Omental fat pad (tissue), 3 donors: ENCODE measurements at regions not wholly inside any gene's neighbourhood (a gene's known extent, or its start where the extent isn't known, plus 50 kb on each side); places are given as distances from the start of the nearest gene placed in this dataset.

ENCODE experiments used
- ATAC-seq: fragments of 150-250 bp; one replicate; pipeline ENCODE4 v1.9.1; 2016; ENCODE audit warnings: mild to moderate bottlenecking, moderate library complexity; ENCODE audit not compliant: low FRiP score
- DNase-seq: peaks from one replicate; pipeline ENCODE4 v3.0.0-alpha.2; 2019; ENCODE audit warnings: low spot score
- TF ChIP-seq, protein P1 (sequence below), 3 donors: fragments of 450-650 bp; IDR thresholded peaks; one replicate each; pipeline ENCODE4 v1.5.1; 2016 to 2017; ENCODE audit warnings: antibody characterized with exemption in 3 of 3, mild to moderate bottlenecking in 3 of 3, moderate library complexity in 2 of 3

- TF ChIP-seq, protein P1, sequence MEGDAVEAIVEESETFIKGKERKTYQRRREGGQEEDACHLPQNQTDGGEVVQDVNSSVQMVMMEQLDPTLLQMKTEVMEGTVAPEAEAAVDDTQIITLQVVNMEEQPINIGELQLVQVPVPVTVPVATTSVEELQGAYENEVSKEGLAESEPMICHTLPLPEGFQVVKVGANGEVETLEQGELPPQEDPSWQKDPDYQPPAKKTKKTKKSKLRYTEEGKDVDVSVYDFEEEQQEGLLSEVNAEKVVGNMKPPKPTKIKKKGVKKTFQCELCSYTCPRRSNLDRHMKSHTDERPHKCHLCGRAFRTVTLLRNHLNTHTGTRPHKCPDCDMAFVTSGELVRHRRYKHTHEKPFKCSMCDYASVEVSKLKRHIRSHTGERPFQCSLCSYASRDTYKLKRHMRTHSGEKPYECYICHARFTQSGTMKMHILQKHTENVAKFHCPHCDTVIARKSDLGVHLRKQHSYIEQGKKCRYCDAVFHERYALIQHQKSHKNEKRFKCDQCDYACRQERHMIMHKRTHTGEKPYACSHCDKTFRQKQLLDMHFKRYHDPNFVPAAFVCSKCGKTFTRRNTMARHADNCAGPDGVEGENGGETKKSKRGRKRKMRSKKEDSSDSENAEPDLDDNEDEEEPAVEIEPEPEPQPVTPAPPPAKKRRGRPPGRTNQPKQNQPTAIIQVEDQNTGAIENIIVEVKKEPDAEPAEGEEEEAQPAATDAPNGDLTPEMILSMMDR (IDR thresholded peaks at IDR 0.05): no peak
- no peak for ATAC-seq
- no peak for DNase-seq
These were observed 91.7 kb downstream of the NAV1 start for GRCh38 chr1:201630582-201630981.

GRCh38 chr1:201631037-201631436, 92.1 kb downstream of the NAV1 start:
- TF ChIP-seq, protein P1 (IDR thresholded peaks at IDR 0.05): no peak
- ATAC-seq (no peak), DNase-seq (no peak)

DNA sequence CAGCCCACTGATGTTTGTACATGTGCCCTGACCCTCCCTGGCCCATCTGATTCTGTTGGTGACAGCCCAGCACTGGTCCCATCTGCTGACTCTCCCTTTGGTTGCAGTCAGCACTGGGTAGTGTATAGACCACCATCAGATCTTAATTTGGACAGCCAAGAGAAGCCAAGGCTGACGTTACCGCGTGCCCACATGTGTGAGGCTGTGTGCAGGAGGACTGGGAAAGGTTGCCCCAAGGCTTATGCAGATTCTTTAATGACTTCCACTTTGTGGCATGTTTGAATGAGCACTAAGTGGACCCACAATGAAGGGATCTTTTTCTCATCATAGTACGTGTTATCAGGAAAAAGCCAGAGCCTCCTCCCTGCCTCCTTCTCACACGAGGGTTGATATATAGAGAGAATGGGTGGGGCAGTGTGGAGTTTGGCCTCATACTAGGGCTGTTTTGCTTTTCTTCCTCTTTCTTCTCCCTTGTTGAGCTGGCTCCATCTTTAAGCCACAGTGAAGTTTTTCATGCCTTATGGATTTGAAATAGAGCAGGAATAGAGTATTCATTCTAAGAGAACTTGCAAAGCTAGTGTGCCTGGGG, 93.5 kb downstream of the NAV1 start:
- DNase-seq (no peak), ATAC-seq (no peak)
- TF ChIP-seq, protein P1 (IDR thresholded peaks at IDR 0.05): no peak

DNA sequence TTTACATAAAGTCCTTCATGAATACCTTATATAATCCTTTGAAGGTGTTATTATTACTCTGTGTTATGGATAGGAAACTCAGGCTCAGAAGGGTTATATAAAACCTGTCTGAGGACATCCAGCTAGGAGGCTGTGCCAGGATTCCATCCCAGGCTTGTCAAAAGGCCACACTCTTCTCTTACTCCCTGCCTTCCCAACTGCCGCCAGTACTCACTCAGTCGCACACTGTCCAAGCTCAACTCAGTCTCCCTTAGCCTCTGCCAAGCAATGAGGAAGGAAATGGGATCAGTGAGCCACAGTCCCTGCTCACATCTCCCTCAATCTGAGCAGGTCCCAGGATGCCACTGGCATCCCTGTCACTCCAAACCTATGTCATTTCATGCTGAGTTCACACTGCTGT, 94.4 kb downstream of the NAV1 start:
- ATAC-seq (no peak), DNase-seq (no peak)
- TF ChIP-seq, protein P1 (IDR thresholded peaks at IDR 0.05): no peak

DNA sequence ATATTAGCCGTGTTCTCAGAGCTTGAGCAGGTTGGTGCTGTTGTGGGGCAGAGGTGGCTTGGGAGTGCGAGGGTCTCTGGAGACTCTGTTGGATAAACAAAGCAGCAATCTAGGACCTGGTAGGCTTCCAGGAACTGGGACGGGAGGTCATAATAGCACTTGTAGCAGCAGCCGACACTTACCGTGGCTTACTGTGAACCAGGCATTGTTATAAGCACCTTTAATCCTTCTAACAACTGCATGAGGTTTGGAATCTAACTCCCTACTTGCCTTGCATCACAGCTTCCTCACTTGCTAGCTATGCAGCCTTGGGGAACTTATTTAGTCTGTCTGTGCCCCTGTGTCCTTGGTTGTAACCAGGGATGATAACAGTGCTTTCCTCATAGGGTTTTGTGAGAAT, 94.9 kb downstream of the NAV1 start:
- ATAC-seq (no peak), DNase-seq (no peak)
- TF ChIP-seq, protein P1 (IDR thresholded peaks at IDR 0.05): no peak

DNA sequence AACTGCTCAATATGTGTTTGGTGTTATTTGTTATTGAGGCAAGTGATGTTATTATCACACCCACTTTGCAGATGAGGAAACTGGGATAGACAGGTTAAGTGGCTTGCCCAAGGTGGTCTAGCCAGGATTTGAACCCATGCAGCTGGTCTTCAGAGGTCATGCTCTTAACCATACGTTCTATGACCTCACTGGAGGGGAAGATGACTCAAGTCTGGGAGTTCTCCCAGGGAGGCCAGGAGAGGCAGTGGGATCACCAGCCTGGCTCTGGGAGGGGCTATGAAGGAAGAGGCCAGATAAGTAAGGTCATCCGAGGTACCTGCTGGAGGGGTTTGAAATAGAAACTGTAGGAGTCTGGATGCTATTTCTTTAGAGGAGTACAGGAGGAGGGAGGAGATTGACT, 95.3 kb downstream of the NAV1 start:
- DNase-seq (no peak), ATAC-seq (no peak)
- TF ChIP-seq, protein P1 (IDR thresholded peaks at IDR 0.05): no peak

DNA sequence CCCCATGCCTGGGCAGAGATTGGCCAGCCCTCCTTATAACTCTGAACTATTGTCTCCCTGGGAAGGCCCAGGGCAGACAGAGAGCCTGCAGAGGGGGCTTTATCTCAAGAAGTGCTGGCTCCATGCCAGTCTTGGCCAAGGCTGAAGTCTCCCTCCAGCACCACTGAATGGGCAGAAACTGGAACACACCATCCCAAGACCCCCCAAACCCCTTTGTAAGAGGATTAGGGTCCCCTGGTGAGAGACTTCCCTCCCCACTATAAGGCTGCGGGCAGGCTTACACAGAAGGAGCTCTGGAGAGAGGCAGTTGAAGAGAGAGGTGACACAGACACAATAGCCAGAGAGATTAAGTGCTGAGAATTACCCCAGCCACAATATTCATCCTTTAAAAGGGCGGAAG, 97.2 kb downstream of the NAV1 start:
- ATAC-seq: no peak
- TF ChIP-seq, protein P1 (IDR thresholded peaks at IDR 0.05): no peak
- DNase-seq: no peak
